Peyer's patch (tissue), 4 donors: ENCODE measurements at regions not wholly inside any gene's neighbourhood (a gene's known extent, or its start where the extent isn't known, plus 50 kb on each side); places are given as distances from the start of the nearest gene placed in this dataset.

Experiments
- DNase-seq, 3 donors: peaks; one replicate each; pipeline ENCODE4 v3.0.0-alpha.2; 2017 to 2019
- H3K27ac ChIP-seq, 4 donors: fragments of 200-600 bp; sonication (generic); one replicate each; pipeline ENCODE4 v1.5.1; 2016 to 2019
- H3K27me3 ChIP-seq, 2 donors: fragments of 200-600 bp; sonication (generic); one replicate each; pipeline ENCODE4 v1.5.1; 2019
- H3K36me3 ChIP-seq, 3 donors: fragments of 200-600 bp; sonication (generic); one replicate each; pipeline ENCODE4 v1.5.1; 2016 to 2019
- H3K4me1 ChIP-seq, 4 donors: fragments of 200-600 bp; sonication (generic); one replicate each; pipeline ENCODE4 v1.5.1; 2016 to 2019
- H3K4me3 ChIP-seq, 4 donors: fragments of 200-600 bp; sonication (generic); 1 replicate in 3 of 4; 2 replicates in 1 of 4; pipeline ENCODE4 v1.5.1; 2016 to 2019; ENCODE audit warnings: mild to moderate bottlenecking in 1 of 4
- H3K9me3 ChIP-seq, 4 donors: fragments of 200-600 bp; sonication (generic); one replicate each; pipeline ENCODE4 v1.5.1; 2016 to 2019; ENCODE audit warnings: mild to moderate bottlenecking in 1 of 4
- CTCF ChIP-seq, 6 experiments: fragments of 450-650 bp in 4 of 6; fragments of 200-600 bp in 2 of 6; sonication (generic) in 1 of 6; IDR thresholded peaks; one replicate each; pipeline ENCODE4 v1.5.1; 2017 to 2019; ENCODE audit warnings: antibody characterized with exemption in 6 of 6, mild to moderate bottlenecking in 3 of 6, moderate library complexity in 1 of 6
- POLR2A ChIP-seq, 2 donors: fragments of 450-650 bp; IDR thresholded peaks; one replicate each; pipeline ENCODE4 v1.5.1; 2017; ENCODE audit warnings: antibody characterized with exemption in 2 of 2, mild to moderate bottlenecking in 2 of 2, moderate library complexity in 2 of 2

- no peak overlapping the region for H3K27ac ChIP-seq
- no peak for DNase-seq
- no peaks in the 10 kb centered on the region for H3K36me3 ChIP-seq
- no peak overlapping the region for H3K4me3 ChIP-seq
- H3K4me1 ChIP-seq, result peaks cover 0 to 8% (median 0%) of the 10 kb centered on the region in 4 donors
- H3K9me3 ChIP-seq, result peaks cover 0 to 3% (median 0%) of the 10 kb centered on the region in 4 donors
- TF ChIP-seq CTCF (IDR thresholded peaks at IDR 0.05), result no peak
- no peaks in the 10 kb centered on the region for H3K27me3 ChIP-seq
Observed at GRCh38 chr10:113278221-113278620, 274.6 kb upstream of the HABP2 start.

GRCh38 chr10:113278664-113279063 lies 274.2 kb upstream of the HABP2 start:
- TF ChIP-seq CTCF (IDR thresholded peaks at IDR 0.05) (no peak), POLR2A (IDR thresholded peaks at IDR 0.05) (no peak)
- H3K4me1 ChIP-seq, result peaks cover 0 to 7% (median 0%) of the 10 kb centered on the region in 4 donors

GRCh38 chr10:113279262-113279661 lies 273.6 kb upstream of the HABP2 start:
- Histone ChIP-seq H3K4me1 (peaks cover 0 to 1% (median 0%) of the 10 kb centered on the region in 4 donors), H3K9me3 (peaks cover 0 to 3% (median 0%) of the 10 kb centered on the region in 4 donors), H3K4me3 (no peak overlapping the region), H3K27me3 (no peaks in the 10 kb centered on the region), H3K27ac (no peak overlapping the region), H3K36me3 (no peaks in the 10 kb centered on the region)
- no peak for DNase-seq
- TF ChIP-seq POLR2A (IDR thresholded peaks at IDR 0.05), result no peak
- no peak for TF ChIP-seq CTCF (IDR thresholded peaks at IDR 0.05)

More at GRCh38 chr10:113278664-113279063, 274.2 kb upstream of the HABP2 start:
- H3K4me3 ChIP-seq, result no peak overlapping the region
- no peak for DNase-seq
- peaks cover 0 to 3% (median 0%) of the 10 kb centered on the region in 4 donors for H3K9me3 ChIP-seq
- H3K27me3 ChIP-seq, result no peaks in the 10 kb centered on the region
- H3K27ac ChIP-seq, result no peak overlapping the region
- H3K36me3 ChIP-seq, result no peaks in the 10 kb centered on the region

GRCh38 chr10:113282564-113282963 lies 270.3 kb upstream of the HABP2 start:
- no peaks in the 10 kb centered on the region for H3K27me3 ChIP-seq
- H3K27ac ChIP-seq, result no peak overlapping the region
- H3K4me1 ChIP-seq, result no peaks in the 10 kb centered on the region
- DNase-seq, result no peak
- H3K4me3 ChIP-seq, result no peak overlapping the region
- H3K36me3 ChIP-seq, result no peaks in the 10 kb centered on the region
- no peaks in the 10 kb centered on the region for H3K9me3 ChIP-seq
- TF ChIP-seq POLR2A (IDR thresholded peaks at IDR 0.05) (no peak), CTCF (IDR thresholded peaks at IDR 0.05) (no peak)

GRCh38 chr10:113283189-113283588 lies 269.7 kb upstream of the HABP2 start:
- Histone ChIP-seq H3K4me1 (no peaks in the 10 kb centered on the region), H3K36me3 (no peaks in the 10 kb centered on the region), H3K4me3 (no peak overlapping the region), H3K27me3 (no peaks in the 10 kb centered on the region), H3K27ac (no peak overlapping the region), H3K9me3 (no peaks in the 10 kb centered on the region)
- DNase-seq, result no peak
- TF ChIP-seq POLR2A (IDR thresholded peaks at IDR 0.05) (no peak), CTCF (IDR thresholded peaks at IDR 0.05) (no peak)

GRCh38 chr10:113284635-113285034 lies 268.2 kb upstream of the HABP2 start:
- Histone ChIP-seq H3K9me3 (no peaks in the 10 kb centered on the region), H3K27me3 (no peaks in the 10 kb centered on the region), H3K4me3 (no peak overlapping the region), H3K4me1 (no peaks in the 10 kb centered on the region), H3K36me3 (no peaks in the 10 kb centered on the region), H3K27ac (no peak overlapping the region)
- no peak for DNase-seq
- no peak for TF ChIP-seq POLR2A (IDR thresholded peaks at IDR 0.05)
- TF ChIP-seq CTCF (IDR thresholded peaks at IDR 0.05), result no peak
